ENCODE measurements at regions not wholly inside any gene's neighbourhood (a gene's known extent, or its start where the extent isn't known, plus 50 kb on each side); places are given as distances from the start of the nearest gene placed in this dataset.

DNA sequence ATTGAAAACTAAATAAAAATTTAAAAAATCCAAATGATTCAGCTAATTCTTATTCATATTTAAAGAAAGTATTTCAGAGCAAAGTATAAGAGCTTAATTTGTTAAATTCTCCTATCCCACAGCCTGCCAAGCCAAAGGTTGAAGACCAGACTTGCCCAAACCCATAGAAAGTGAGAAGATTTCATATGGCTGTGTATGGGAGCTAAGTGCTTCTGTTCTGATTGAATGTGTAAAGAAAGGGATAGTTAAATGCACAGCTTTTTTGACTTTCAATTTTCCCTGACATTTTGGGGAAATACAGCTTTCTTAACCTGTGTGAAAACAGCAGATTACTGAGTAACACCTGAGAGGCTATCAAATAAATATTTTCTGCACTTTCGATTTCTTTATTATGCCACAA is 125.0 kb upstream of the MTAP start:
- H3K4me1 ChIP-seq (ENCODE audit: control insufficient read depth in 3 of 3, insufficient read depth in 2 of 3, low read depth in 1 of 3, low read length in 2 of 3): no peaks in the 10 kb centered on the region
- no peak for FAIRE-seq
- WGBS, 3 donors: 38 to 70% (median 48%) methylated on average over 1 of the region's 1 CpG
- no peak overlapping the region for H3K4me3 ChIP-seq (ENCODE audit: low read depth in 1 of 3, low read length in 3 of 3)
- no peaks in the 10 kb centered on the region for H3K36me3 ChIP-seq (ENCODE audit: control insufficient read depth in 3 of 3, insufficient read depth in 2 of 3, low read depth in 1 of 3, low read length in 3 of 3)
- H3K27ac ChIP-seq (ENCODE audit: low read depth in 1 of 3, low read length in 2 of 3): no peak overlapping the region
- H3K9me3 ChIP-seq (ENCODE audit: control insufficient read depth in 2 of 2, insufficient read depth in 1 of 2, low read depth in 1 of 2, low read length in 1 of 2): no peaks in the 10 kb centered on the region
- H3K27me3 ChIP-seq (ENCODE audit: control insufficient read depth in 3 of 3, insufficient read depth in 3 of 3, low read length in 3 of 3): no peaks in the 10 kb centered on the region
- no peak for DNase-seq

DNA sequence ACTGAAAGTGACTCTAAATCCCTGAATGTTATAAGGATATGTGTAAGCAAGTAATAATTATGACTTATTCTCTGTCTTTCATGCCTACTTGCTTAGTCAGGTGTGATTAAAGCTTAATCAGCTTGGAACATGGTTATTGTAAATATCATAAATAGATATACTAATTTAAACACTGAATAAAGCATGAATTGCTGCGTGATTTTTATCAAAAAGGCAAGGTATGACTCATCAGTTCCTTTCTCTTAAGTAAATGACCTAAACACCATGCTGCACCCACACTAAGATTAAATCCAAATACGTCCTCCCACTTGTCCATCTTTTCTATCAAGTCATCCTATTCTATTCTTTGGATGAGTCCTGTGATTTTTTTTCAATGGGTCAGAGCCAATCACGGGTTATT is 124.6 kb upstream of the MTAP start:
- Histone ChIP-seq H3K36me3 (ENCODE audit: control insufficient read depth in 3 of 3, insufficient read depth in 2 of 3, low read depth in 1 of 3, low read length in 3 of 3) (no peaks in the 10 kb centered on the region), H3K27ac (ENCODE audit: low read depth in 1 of 3, low read length in 2 of 3) (no peak overlapping the region), H3K4me3 (ENCODE audit: low read depth in 1 of 3, low read length in 3 of 3) (no peak overlapping the region), H3K4me1 (ENCODE audit: control insufficient read depth in 3 of 3, insufficient read depth in 2 of 3, low read depth in 1 of 3, low read length in 2 of 3) (no peaks in the 10 kb centered on the region), H3K9me3 (ENCODE audit: control insufficient read depth in 2 of 2, insufficient read depth in 1 of 2, low read depth in 1 of 2, low read length in 1 of 2) (no peaks in the 10 kb centered on the region), H3K27me3 (ENCODE audit: control insufficient read depth in 3 of 3, insufficient read depth in 3 of 3, low read length in 3 of 3) (no peaks in the 10 kb centered on the region)
- 9 to 40% (median 25%) methylated on average over 3 of the region's 3 CpGs for WGBS, 3 donors
- no peak for FAIRE-seq
- peak in 1 of 2 donors; percentile 55 for DNase-seq

DNA sequence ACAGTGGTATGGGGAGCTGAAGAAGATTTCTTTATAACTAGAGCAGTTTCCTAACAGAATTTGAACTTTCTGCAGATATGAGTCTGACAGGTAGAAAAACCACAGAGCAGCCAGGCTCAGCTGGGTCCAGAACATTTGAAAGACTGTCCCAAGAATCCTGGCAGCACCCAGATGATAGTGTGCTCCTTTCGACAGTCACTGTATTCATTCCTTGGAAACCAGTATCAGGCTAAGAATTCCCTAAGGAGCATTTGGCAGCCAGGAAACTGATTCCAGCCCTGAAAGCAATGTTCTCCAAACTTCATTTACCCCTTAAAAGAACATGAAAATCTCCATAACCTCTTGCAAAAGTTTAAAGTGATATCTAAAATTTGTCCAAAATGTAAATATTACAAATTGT is 123.0 kb upstream of the MTAP start:
- WGBS, 3 donors: 74 to 100% (median 91%) methylated on average over 1 of the region's 1 CpG
- Histone ChIP-seq H3K27me3 (ENCODE audit: control insufficient read depth in 3 of 3, insufficient read depth in 3 of 3, low read length in 3 of 3) (no peaks in the 10 kb centered on the region), H3K27ac (ENCODE audit: low read depth in 1 of 3, low read length in 2 of 3) (no peak overlapping the region), H3K4me1 (ENCODE audit: control insufficient read depth in 3 of 3, insufficient read depth in 2 of 3, low read depth in 1 of 3, low read length in 2 of 3) (no peaks in the 10 kb centered on the region), H3K9me3 (ENCODE audit: control insufficient read depth in 2 of 2, insufficient read depth in 1 of 2, low read depth in 1 of 2, low read length in 1 of 2) (no peaks in the 10 kb centered on the region), H3K4me3 (ENCODE audit: low read depth in 1 of 3, low read length in 3 of 3) (no peak overlapping the region), H3K36me3 (ENCODE audit: control insufficient read depth in 3 of 3, insufficient read depth in 2 of 3, low read depth in 1 of 3, low read length in 3 of 3) (no peaks in the 10 kb centered on the region)
- DNase-seq (no peak), FAIRE-seq (no peak)

DNA sequence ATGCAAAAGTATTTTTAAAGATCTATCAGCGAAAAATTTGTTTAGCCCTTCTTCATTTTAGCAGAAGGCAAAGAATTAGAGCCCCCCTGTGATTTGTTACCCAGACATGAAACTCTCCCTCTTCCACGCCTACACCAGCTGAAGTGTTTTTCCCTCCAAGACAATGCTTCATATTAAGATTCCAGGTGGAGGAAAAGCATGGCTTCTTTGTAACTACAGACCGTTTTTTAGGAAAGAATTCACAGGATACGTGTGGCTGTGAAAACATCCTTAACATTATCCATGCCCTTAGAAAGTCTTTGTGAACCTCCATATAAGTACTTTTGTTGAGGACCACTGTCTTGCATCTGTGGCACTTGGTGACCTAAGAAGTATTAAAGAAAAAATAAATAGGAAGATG is 121.8 kb upstream of the MTAP start:
- Histone ChIP-seq H3K4me3 (ENCODE audit: low read depth in 1 of 3, low read length in 3 of 3) (no peak overlapping the region), H3K27ac (ENCODE audit: low read depth in 1 of 3, low read length in 2 of 3) (no peak overlapping the region), H3K4me1 (ENCODE audit: control insufficient read depth in 3 of 3, insufficient read depth in 2 of 3, low read depth in 1 of 3, low read length in 2 of 3) (peaks cover 0 to 3% (median 0%) of the 10 kb centered on the region in 3 donors), H3K27me3 (ENCODE audit: control insufficient read depth in 3 of 3, insufficient read depth in 3 of 3, low read length in 3 of 3) (no peaks in the 10 kb centered on the region), H3K9me3 (ENCODE audit: control insufficient read depth in 2 of 2, insufficient read depth in 1 of 2, low read depth in 1 of 2, low read length in 1 of 2) (no peaks in the 10 kb centered on the region), H3K36me3 (ENCODE audit: control insufficient read depth in 3 of 3, insufficient read depth in 2 of 3, low read depth in 1 of 3, low read length in 3 of 3) (no peaks in the 10 kb centered on the region)
- no peak for FAIRE-seq
- WGBS, 3 donors: 83 to 96% (median 91%) methylated on average over 4 of the region's 4 CpGs
- DNase-seq: no peak

DNA sequence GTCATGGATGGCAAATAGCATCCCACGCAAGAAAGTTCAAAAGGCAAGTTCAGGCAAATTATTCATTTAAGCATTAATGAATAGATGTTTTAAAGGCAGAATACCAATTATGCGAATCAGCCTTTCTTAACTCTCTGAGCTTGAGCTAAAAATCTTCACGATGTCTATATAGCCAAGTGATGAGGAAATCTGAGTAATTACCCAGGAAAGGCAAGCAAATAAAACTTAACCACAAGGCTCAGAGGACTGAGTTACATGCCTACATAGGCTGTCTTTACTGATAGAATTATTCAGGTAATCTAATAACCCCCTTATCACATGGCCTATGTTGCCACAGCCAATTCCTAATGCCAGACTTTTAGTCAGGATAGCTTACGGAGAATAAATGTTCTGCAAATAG is 120.8 kb upstream of the MTAP start:
- Histone ChIP-seq H3K36me3 (ENCODE audit: control insufficient read depth in 3 of 3, insufficient read depth in 2 of 3, low read depth in 1 of 3, low read length in 3 of 3) (no peaks in the 10 kb centered on the region), H3K27me3 (ENCODE audit: control insufficient read depth in 3 of 3, insufficient read depth in 3 of 3, low read length in 3 of 3) (no peaks in the 10 kb centered on the region), H3K9me3 (ENCODE audit: control insufficient read depth in 2 of 2, insufficient read depth in 1 of 2, low read depth in 1 of 2, low read length in 1 of 2) (no peaks in the 10 kb centered on the region), H3K4me1 (ENCODE audit: control insufficient read depth in 3 of 3, insufficient read depth in 2 of 3, low read depth in 1 of 3, low read length in 2 of 3) (peaks cover 0 to 3% (median 0%) of the 10 kb centered on the region in 3 donors), H3K4me3 (ENCODE audit: low read depth in 1 of 3, low read length in 3 of 3) (no peak overlapping the region), H3K27ac (ENCODE audit: low read depth in 1 of 3, low read length in 2 of 3) (no peak overlapping the region)
- DNase-seq (peak in 1 of 2 donors; percentile 14), FAIRE-seq (no peak)
- WGBS, 3 donors: 56 to 82% (median 74%) methylated on average over 4 of the region's 4 CpGs

DNA sequence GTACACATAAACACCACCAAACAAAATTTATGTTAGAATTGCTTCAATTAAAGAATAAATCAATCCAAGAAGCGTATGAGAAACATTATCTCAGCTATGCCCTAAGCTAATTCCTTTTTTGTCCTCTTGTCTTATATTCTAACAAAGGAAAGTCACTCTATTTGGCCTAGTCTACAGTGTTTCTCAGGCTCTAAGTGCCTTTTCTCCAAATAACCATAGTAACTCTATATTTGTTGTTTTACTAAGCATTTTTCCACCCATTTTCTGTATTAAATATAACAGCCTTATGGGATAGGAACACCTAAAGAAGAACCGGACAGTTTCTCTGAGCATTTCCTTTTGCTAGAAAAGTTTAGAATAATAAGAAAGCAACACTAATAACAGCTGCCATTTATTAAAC is 120.1 kb upstream of the MTAP start:
- Histone ChIP-seq H3K4me1 (ENCODE audit: control insufficient read depth in 3 of 3, insufficient read depth in 2 of 3, low read depth in 1 of 3, low read length in 2 of 3) (peaks cover 0 to 3% (median 0%) of the 10 kb centered on the region in 3 donors), H3K27me3 (ENCODE audit: control insufficient read depth in 3 of 3, insufficient read depth in 3 of 3, low read length in 3 of 3) (no peaks in the 10 kb centered on the region), H3K27ac (ENCODE audit: low read depth in 1 of 3, low read length in 2 of 3) (no peak overlapping the region), H3K36me3 (ENCODE audit: control insufficient read depth in 3 of 3, insufficient read depth in 2 of 3, low read depth in 1 of 3, low read length in 3 of 3) (no peaks in the 10 kb centered on the region), H3K4me3 (ENCODE audit: low read depth in 1 of 3, low read length in 3 of 3) (no peak overlapping the region), H3K9me3 (ENCODE audit: control insufficient read depth in 2 of 2, insufficient read depth in 1 of 2, low read depth in 1 of 2, low read length in 1 of 2) (no peaks in the 10 kb centered on the region)
- FAIRE-seq (no peak), DNase-seq (no peak)
- 84 to 92% (median 90%) methylated on average over 2 of the region's 2 CpGs for WGBS, 3 donors

DNA sequence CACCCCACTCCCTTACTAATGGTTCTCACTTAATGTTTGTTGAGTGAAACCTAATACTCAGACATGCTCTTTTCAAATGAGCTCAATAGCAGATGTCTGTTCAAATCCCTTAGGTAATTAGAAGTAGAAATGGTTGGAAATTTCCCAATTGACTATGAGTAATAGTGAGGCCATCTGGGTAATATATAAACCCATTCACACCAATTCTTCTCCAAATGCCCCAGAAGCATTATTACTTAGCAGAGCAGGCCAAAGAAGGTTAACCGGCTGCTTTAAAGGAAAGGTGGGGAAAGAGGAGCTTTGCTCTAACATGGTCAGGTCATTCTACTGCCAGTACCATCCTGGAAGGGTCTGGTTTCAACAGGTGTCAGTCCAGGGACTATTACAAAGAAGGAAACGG is 119.5 kb upstream of the MTAP start:
- Histone ChIP-seq H3K27ac (ENCODE audit: low read depth in 1 of 3, low read length in 2 of 3) (no peak overlapping the region), H3K4me1 (ENCODE audit: control insufficient read depth in 3 of 3, insufficient read depth in 2 of 3, low read depth in 1 of 3, low read length in 2 of 3) (peaks cover 0 to 4% (median 0%) of the 10 kb centered on the region in 3 donors), H3K27me3 (ENCODE audit: control insufficient read depth in 3 of 3, insufficient read depth in 3 of 3, low read length in 3 of 3) (no peaks in the 10 kb centered on the region), H3K4me3 (ENCODE audit: low read depth in 1 of 3, low read length in 3 of 3) (no peak overlapping the region), H3K9me3 (ENCODE audit: control insufficient read depth in 2 of 2, insufficient read depth in 1 of 2, low read depth in 1 of 2, low read length in 1 of 2) (no peaks in the 10 kb centered on the region), H3K36me3 (ENCODE audit: control insufficient read depth in 3 of 3, insufficient read depth in 2 of 3, low read depth in 1 of 3, low read length in 3 of 3) (no peaks in the 10 kb centered on the region)
- WGBS, 3 donors: 86 to 91% (median 87%) methylated on average over 2 of the region's 2 CpGs
- DNase-seq (no peak), FAIRE-seq (no peak)

DNA sequence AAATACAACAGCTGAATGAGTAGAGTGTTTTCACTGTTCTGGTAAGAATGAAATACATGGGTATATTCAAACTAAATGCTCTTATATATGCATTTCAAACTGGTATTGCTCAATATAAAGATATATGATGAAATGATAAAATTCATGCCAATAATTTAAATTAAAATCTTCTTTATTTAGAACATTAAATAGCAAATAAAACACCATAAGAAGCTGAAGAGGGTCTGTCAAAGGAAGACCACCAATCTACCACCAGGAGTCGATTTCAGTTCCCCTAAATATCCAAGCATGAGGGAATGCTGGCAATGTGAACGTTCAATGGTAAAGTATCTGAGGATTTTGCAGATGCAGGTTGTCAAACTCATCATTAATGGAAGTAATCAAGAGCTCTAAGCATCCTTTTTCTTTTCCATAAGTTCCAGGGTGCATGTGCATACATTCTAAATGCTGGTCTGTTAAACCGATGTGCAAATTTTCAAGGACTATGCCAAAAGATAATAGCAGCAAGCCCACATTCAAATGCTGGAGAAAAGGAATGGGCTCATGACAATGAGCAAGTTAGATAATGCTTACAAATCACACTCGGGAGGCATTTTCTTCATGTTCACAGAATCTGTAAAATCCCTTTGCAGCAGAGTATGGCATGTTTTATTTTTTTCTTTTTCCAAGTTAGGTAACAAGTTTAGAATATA is 118.8 kb upstream of the MTAP start:
- H3K9me3 ChIP-seq (ENCODE audit: control insufficient read depth in 2 of 2, insufficient read depth in 1 of 2, low read depth in 1 of 2, low read length in 1 of 2): no peaks in the 10 kb centered on the region
- DNase-seq: no peak
- no peak for FAIRE-seq
- H3K36me3 ChIP-seq (ENCODE audit: control insufficient read depth in 3 of 3, insufficient read depth in 2 of 3, low read depth in 1 of 3, low read length in 3 of 3): no peaks in the 10 kb centered on the region
- no peak overlapping the region for H3K27ac ChIP-seq (ENCODE audit: low read depth in 1 of 3, low read length in 2 of 3)
- 81 to 91% (median 83%) methylated on average over 4 of the region's 4 CpGs for WGBS, 3 donors
- peaks cover 0 to 5% (median 0%) of the 10 kb centered on the region in 3 donors for H3K4me1 ChIP-seq (ENCODE audit: control insufficient read depth in 3 of 3, insufficient read depth in 2 of 3, low read depth in 1 of 3, low read length in 2 of 3)
- H3K27me3 ChIP-seq (ENCODE audit: control insufficient read depth in 3 of 3, insufficient read depth in 3 of 3, low read length in 3 of 3): no peaks in the 10 kb centered on the region
- no peak overlapping the region for H3K4me3 ChIP-seq (ENCODE audit: low read depth in 1 of 3, low read length in 3 of 3)

DNA sequence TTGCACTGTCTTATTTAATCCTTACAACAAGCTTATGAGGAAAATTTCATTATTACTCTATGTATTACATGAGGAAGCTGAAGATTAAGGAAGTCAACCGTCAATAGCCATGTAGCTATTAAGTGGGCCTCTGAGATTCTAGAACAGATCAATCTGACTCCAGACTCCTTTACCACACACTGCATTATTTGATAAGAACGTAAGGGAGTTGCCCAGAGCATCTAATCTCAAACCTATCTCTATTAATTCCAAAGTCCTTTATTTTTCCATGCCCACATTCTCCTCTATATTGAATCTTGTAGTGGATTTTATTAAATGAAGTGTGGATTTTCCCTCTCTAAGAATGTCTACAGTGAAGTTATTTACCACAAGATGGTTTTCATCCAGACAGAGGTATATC is 118.2 kb upstream of the MTAP start:
- 11 to 51% (median 37%) methylated on average over 2 of the region's 2 CpGs for WGBS, 3 donors
- Histone ChIP-seq H3K27ac (ENCODE audit: low read depth in 1 of 3, low read length in 2 of 3) (no peak overlapping the region), H3K4me3 (ENCODE audit: low read depth in 1 of 3, low read length in 3 of 3) (no peak overlapping the region), H3K9me3 (ENCODE audit: control insufficient read depth in 2 of 2, insufficient read depth in 1 of 2, low read depth in 1 of 2, low read length in 1 of 2) (no peaks in the 10 kb centered on the region), H3K36me3 (ENCODE audit: control insufficient read depth in 3 of 3, insufficient read depth in 2 of 3, low read depth in 1 of 3, low read length in 3 of 3) (no peaks in the 10 kb centered on the region), H3K27me3 (ENCODE audit: control insufficient read depth in 3 of 3, insufficient read depth in 3 of 3, low read length in 3 of 3) (no peaks in the 10 kb centered on the region), H3K4me1 (ENCODE audit: control insufficient read depth in 3 of 3, insufficient read depth in 2 of 3, low read depth in 1 of 3, low read length in 2 of 3) (peaks cover 0 to 5% (median 0%) of the 10 kb centered on the region in 3 donors)
- DNase-seq (peak in 1 of 2 donors; percentile 60), FAIRE-seq (no peak)

All from small intestine (tissue), 7 donors.